ENCODE measurements at regions not wholly inside any gene's neighbourhood (a gene's known extent, or its start where the extent isn't known, plus 50 kb on each side); places are given as distances from the start of the nearest gene placed in this dataset.

GRCh38 chr7:17054836-17055235 is 173.1 kb upstream of the AGR3 start:
- DNase-seq, result no peak
- H3K27me3 ChIP-seq (replicated peaks; ENCODE audit: control insufficient read depth, insufficient read depth, low read length), result no peaks in the 10 kb centered on the region
- no TSS peak for BruUV-seq (replicated peaks)
- no peaks in the 10 kb centered on the region for H3K36me3 ChIP-seq (ENCODE audit: control insufficient read depth, insufficient read depth, low read length)
- intact Hi-C loops (cut with micrococcal nuclease; ENCODE audit: unreplicated experiment), result no loop called here
- H3K4me1 Mint-ChIP-seq (ENCODE audit: low read depth, unreplicated experiment), result peaks cover 8% of the 10 kb centered on the region
- H3K36me3 Mint-ChIP-seq (ENCODE audit: insufficient read depth, unreplicated experiment), result no peaks in the 10 kb centered on the region
- H3K4me3 Mint-ChIP-seq (ENCODE audit: unreplicated experiment), result no peak overlapping the region
- H3K9me3 ChIP-seq, result peaks cover 2% of the 10 kb centered on the region; the same call in 1 of the 2 replicates
- ChIA-PET CTCF (no interaction called here), POLR2A (no interaction called here)
- H3K4me1 ChIP-seq, result peaks cover 4% of the 10 kb centered on the region; the same call in 1 of the 2 replicates
- TF ChIP-seq, protein P1, sequence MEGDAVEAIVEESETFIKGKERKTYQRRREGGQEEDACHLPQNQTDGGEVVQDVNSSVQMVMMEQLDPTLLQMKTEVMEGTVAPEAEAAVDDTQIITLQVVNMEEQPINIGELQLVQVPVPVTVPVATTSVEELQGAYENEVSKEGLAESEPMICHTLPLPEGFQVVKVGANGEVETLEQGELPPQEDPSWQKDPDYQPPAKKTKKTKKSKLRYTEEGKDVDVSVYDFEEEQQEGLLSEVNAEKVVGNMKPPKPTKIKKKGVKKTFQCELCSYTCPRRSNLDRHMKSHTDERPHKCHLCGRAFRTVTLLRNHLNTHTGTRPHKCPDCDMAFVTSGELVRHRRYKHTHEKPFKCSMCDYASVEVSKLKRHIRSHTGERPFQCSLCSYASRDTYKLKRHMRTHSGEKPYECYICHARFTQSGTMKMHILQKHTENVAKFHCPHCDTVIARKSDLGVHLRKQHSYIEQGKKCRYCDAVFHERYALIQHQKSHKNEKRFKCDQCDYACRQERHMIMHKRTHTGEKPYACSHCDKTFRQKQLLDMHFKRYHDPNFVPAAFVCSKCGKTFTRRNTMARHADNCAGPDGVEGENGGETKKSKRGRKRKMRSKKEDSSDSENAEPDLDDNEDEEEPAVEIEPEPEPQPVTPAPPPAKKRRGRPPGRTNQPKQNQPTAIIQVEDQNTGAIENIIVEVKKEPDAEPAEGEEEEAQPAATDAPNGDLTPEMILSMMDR (IDR thresholded peaks at IDR 0.05; ENCODE audit: insufficient read depth in 1 of 2, low read depth in 1 of 2, low read length in 1 of 2, severe bottlenecking in 1 of 2, unreplicated experiment in 1 of 2), result no peak
- H3K4me3 ChIP-seq (ENCODE audit: low read depth, low read length), result no peak overlapping the region
- no peak overlapping the region for H3K27ac Mint-ChIP-seq (ENCODE audit: unreplicated experiment)
- H3K27me3 Mint-ChIP-seq (ENCODE audit: insufficient read depth, unreplicated experiment), result no peaks in the 10 kb centered on the region
- peaks cover 10% of the 10 kb centered on the region for H3K9me3 Mint-ChIP-seq (ENCODE audit: unreplicated experiment)

DNA sequence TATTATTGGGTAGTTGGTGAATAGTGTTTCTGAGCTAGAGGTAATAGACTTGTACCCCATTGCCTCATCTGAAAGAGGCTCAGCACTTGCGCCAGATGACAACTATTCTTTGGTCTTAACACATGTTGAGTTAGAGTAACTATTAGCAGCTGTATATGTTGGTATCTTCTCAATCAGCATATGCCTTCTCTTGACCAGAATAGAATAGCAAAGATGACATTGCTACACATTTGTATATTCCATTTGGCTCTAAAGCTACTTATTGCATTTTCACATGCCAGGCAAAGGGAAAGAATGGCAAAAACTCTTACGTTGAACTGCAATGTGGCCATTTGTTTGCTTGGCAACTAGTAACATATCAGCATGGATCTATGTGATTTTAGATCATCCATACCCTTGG is 173.8 kb upstream of the AGR3 start:
- ChIA-PET POLR2A (no interaction called here), CTCF (no interaction called here)
- Histone ChIP-seq H3K27me3 (replicated peaks; ENCODE audit: control insufficient read depth, insufficient read depth, low read length) (no peaks in the 10 kb centered on the region), H3K4me3 (ENCODE audit: low read depth, low read length) (no peak overlapping the region), H3K9me3 (0 out of 2 replicates have a peak, but pooled peaks cover 2% of the 10 kb centered on the region), H3K4me1 (peaks cover 4% of the 10 kb centered on the region; the same call in 1 of the 2 replicates), H3K36me3 (ENCODE audit: control insufficient read depth, insufficient read depth, low read length) (no peaks in the 10 kb centered on the region)
- no TSS peak for BruUV-seq (replicated peaks)
- TF ChIP-seq, protein P1 (IDR thresholded peaks at IDR 0.05; ENCODE audit: insufficient read depth in 1 of 2, low read depth in 1 of 2, low read length in 1 of 2, severe bottlenecking in 1 of 2, unreplicated experiment in 1 of 2), result no peak
- DNase-seq, result no peak
- Mint-ChIP-seq H3K27ac (ENCODE audit: unreplicated experiment) (no peak overlapping the region), H3K9me3 (ENCODE audit: unreplicated experiment) (peaks cover 10% of the 10 kb centered on the region), H3K4me3 (ENCODE audit: unreplicated experiment) (no peak overlapping the region), H3K27me3 (ENCODE audit: insufficient read depth, unreplicated experiment) (no peaks in the 10 kb centered on the region), H3K4me1 (ENCODE audit: low read depth, unreplicated experiment) (peaks cover 8% of the 10 kb centered on the region), H3K36me3 (ENCODE audit: insufficient read depth, unreplicated experiment) (no peaks in the 10 kb centered on the region)
- intact Hi-C loops (cut with micrococcal nuclease; ENCODE audit: unreplicated experiment), result no loop called here

DNA sequence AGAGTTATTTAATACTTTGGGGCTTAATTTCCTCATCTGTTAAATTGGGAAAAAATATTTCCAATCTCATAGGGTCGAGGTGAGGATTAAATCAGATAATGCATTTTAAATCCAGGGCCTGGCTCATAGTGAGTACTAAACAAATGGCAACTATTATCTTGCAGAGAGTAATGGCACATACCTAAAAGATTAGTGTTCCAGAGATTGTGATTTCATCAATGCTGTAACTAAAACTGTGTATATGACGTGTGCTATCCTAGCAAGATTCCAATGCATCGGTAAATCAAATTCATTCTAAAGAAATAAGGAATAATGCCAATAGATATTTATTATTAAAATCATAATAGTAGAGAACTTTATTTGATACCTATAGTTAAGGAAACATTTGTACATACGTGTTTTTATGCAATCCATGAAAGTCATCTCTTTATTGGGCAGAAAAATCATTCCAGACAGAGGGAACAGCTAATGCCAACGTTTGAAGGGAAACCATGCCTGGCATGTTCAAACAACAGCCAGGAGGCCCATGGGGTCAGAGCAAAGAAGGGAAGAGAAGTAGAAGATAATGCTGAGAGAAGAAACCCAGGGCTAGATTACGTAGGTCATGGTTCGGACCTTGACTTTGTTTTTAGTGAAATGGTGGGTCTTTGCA is 174.8 kb upstream of the AGR3 start:
- DNase-seq, result peak in 1 of 2 experiments; percentile 2
- H3K4me3 Mint-ChIP-seq (ENCODE audit: unreplicated experiment), result no peak overlapping the region
- ChIA-PET CTCF (no interaction called here), POLR2A (no interaction called here)
- Histone ChIP-seq H3K9me3 (0 out of 2 replicates have a peak, but pooled peaks cover 2% of the 10 kb centered on the region), H3K4me1 (peaks cover 4% of the 10 kb centered on the region; the same call in 1 of the 2 replicates), H3K4me3 (ENCODE audit: low read depth, low read length) (no peak overlapping the region), H3K27me3 (replicated peaks; ENCODE audit: control insufficient read depth, insufficient read depth, low read length) (no peaks in the 10 kb centered on the region), H3K36me3 (ENCODE audit: control insufficient read depth, insufficient read depth, low read length) (no peaks in the 10 kb centered on the region)
- peaks cover 8% of the 10 kb centered on the region for H3K4me1 Mint-ChIP-seq (ENCODE audit: low read depth, unreplicated experiment)
- intact Hi-C loops (cut with micrococcal nuclease; ENCODE audit: unreplicated experiment), result no loop called here
- no peaks in the 10 kb centered on the region for H3K27me3 Mint-ChIP-seq (ENCODE audit: insufficient read depth, unreplicated experiment)
- BruUV-seq (replicated peaks), result no TSS peak
- H3K36me3 Mint-ChIP-seq (ENCODE audit: insufficient read depth, unreplicated experiment), result no peaks in the 10 kb centered on the region
- H3K9me3 Mint-ChIP-seq (ENCODE audit: unreplicated experiment), result peaks cover 10% of the 10 kb centered on the region
- H3K27ac Mint-ChIP-seq (ENCODE audit: unreplicated experiment), result peak overlapping the region; percentile 1
- TF ChIP-seq, protein P1 (IDR thresholded peaks at IDR 0.05; ENCODE audit: insufficient read depth in 1 of 2, low read depth in 1 of 2, low read length in 1 of 2, severe bottlenecking in 1 of 2, unreplicated experiment in 1 of 2), result no peak
